Uterus (tissue), 2 donors: ENCODE measurements at regions not wholly inside any gene's neighbourhood (a gene's known extent, or its start where the extent isn't known, plus 50 kb on each side); places are given as distances from the start of the nearest gene placed in this dataset.

Experiments
- CTCF ChIP-seq, 4 experiments: fragments of 200-600 bp in 2 of 4; fragments of 450-650 bp in 2 of 4; sonication (generic) in 2 of 4; IDR thresholded peaks; one replicate each; pipeline ENCODE4 v1.5.1; 2016 to 2019; ENCODE audit warnings: antibody characterized with exemption in 4 of 4, mild to moderate bottlenecking in 2 of 4, moderate library complexity in 1 of 4
- POLR2A ChIP-seq, 2 donors: fragments of 450-650 bp; IDR thresholded peaks; one replicate each; pipeline ENCODE4 v1.6.1; 2016; ENCODE audit warnings: antibody characterized with exemption in 2 of 2, mild to moderate bottlenecking in 1 of 2, moderate library complexity in 1 of 2

GRCh38 chr4:27412613-27413012 lies 552.0 kb downstream of the STIM2 start:
- no peak for TF ChIP-seq CTCF (IDR thresholded peaks at IDR 0.05)
- TF ChIP-seq POLR2A (IDR thresholded peaks at IDR 0.05) = no peak
